Panc1 (cell line): ENCODE measurements at regions not wholly inside any gene's neighbourhood (a gene's known extent, or its start where the extent isn't known, plus 50 kb on each side); places are given as distances from the start of the nearest gene placed in this dataset.
"Not testable (repeated sequence)": the region's sequence is repeated elsewhere in the genome, so short reads cannot be mapped to it uniquely, and the experiment has no call there.

ENCODE experiments used
- ATAC-seq: fragments of 200-7000 bp; cut with Tn5 transposase; 2 replicates; pipeline ENCODE4 v1.9.1; 2020; ENCODE audit warnings: mild to moderate bottlenecking, moderate library complexity
- BruUV-seq: library from RNA; stranded (reverse); fragments of 400-500 nt; replicated peaks from 2 replicates; lab custom pipeline; 2021; lab: Mats Ljungman, UMichigan
- CTCF ChIA-PET: fragments of 300-600 bp; sonication (Branson Sonifier 250); formaldehyde crosslinking; loops from one replicate; lab custom pipeline; 2022; ENCODE audit warnings: antibody characterized with exemption; lab: Charles Lee
- POLR2A ChIA-PET: fragments of 300-600 bp; sonication (Branson Sonifier 250); formaldehyde crosslinking; loops from one replicate; lab custom pipeline; 2022; ENCODE audit warnings: antibody characterized with exemption; lab: Charles Lee
- DNase-seq: peaks from one replicate; pipeline ENCODE4 v3.0.0-alpha.2; 2010; ENCODE audit warnings: low read depth, low spot score
- H3K27ac ChIP-seq: 2 replicates; pipeline ENCODE4 v1.5.1; 2011; ENCODE audit warnings: mild to moderate bottlenecking, low read length, inconsistent platforms
- H3K27me3 ChIP-seq: fragments of 200-500 bp; sonication (Bioruptor generic); 2 replicates; pipeline ENCODE4 v1.6.0; 2014; ENCODE audit warnings: low read length, inconsistent platforms; ENCODE audit not compliant: control insufficient read depth, insufficient read depth
- H3K36me3 ChIP-seq: fragments of 200-500 bp; sonication (Bioruptor generic); 2 replicates; pipeline ENCODE4 v1.5.1; 2014; ENCODE audit warnings: inconsistent platforms, mild to moderate bottlenecking, low read length, moderate library complexity; ENCODE audit not compliant: control insufficient read depth, insufficient read depth
- H3K4me1 ChIP-seq: 2 replicates; pipeline ENCODE4 v1.5.1; 2011; ENCODE audit warnings: inconsistent platforms, mild to moderate bottlenecking, low read length, moderate library complexity; ENCODE audit not compliant: control insufficient read depth, insufficient read depth
- H3K4me3 ChIP-seq, 2 experiments: 2 replicates each; pipeline ENCODE4 v1.5.1; 2011 to 2012; ENCODE audit warnings: low read depth in 2 of 2, low read length in 2 of 2, mild to moderate bottlenecking in 2 of 2, inconsistent platforms in 1 of 2, moderate library complexity in 1 of 2
- H3K9me3 ChIP-seq: fragments of 200-500 bp; sonication (Bioruptor generic); 2 replicates; pipeline ENCODE4 v1.5.1; 2014; ENCODE audit warnings: low read depth, mild to moderate bottlenecking, inconsistent platforms, low read length, moderate library complexity; ENCODE audit not compliant: control insufficient read depth, insufficient read depth
- in situ Hi-C: cut with HindIII; loops from 2 replicates; pipeline ENCODE4 v1.10.0; 2016; ENCODE audit warnings: low sequenced_read_pairs, low pct_unique_long_range_greater_than_20kb
- intact Hi-C: fragments of 100-400 bp; cut with micrococcal nuclease; formaldehyde crosslinking; loops from one replicate; pipeline ENCODE4 v1.10.0; 2022; ENCODE audit not compliant: unreplicated experiment

- CTCF ChIA-PET, H3K36me3 ChIP-seq, H3K27ac ChIP-seq, H3K4me3 ChIP-seq, BruUV-seq, in situ Hi-C loops, intact Hi-C loops, ATAC-seq, POLR2A ChIA-PET, DNase-seq, H3K27me3 ChIP-seq, H3K4me1 ChIP-seq, H3K9me3 ChIP-seq: not testable (repeated sequence)
Measured at GRCh38 chr2:97315358-97315757, 202.4 kb downstream of the ANKRD36 start.

- H3K36me3 ChIP-seq, BruUV-seq, in situ Hi-C loops, DNase-seq, intact Hi-C loops, CTCF ChIA-PET, H3K4me1 ChIP-seq, POLR2A ChIA-PET, H3K9me3 ChIP-seq, ATAC-seq, H3K4me3 ChIP-seq, H3K27ac ChIP-seq, H3K27me3 ChIP-seq: not testable (repeated sequence)
Measured at GRCh38 chr2:97312426-97312825, 199.5 kb downstream of the ANKRD36 start.

DNA sequence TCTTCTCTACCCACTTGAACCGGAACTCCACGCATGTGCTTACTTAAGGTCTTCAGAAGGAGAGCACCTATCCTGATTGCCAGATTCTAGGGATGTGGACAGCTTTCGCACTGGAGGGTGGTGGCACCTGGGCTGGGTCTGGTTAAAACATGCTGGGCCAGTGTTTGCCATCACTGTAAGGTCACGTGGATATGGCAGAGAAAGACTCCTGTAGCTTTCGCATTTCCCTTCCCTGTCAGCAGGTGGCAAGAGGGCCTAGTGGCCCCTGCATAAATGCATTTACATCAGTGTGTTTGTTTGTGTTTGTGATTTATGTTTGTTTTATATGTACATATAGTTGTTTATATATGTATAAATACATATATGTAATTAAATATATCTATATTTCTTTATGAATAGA is 192.5 kb downstream of the ANKRD36 start:
- H3K9me3 ChIP-seq, H3K36me3 ChIP-seq, DNase-seq, H3K4me1 ChIP-seq, BruUV-seq, in situ Hi-C loops, ATAC-seq, intact Hi-C loops, POLR2A ChIA-PET, H3K27ac ChIP-seq, H3K27me3 ChIP-seq, H3K4me3 ChIP-seq, CTCF ChIA-PET: not testable (repeated sequence)

DNA sequence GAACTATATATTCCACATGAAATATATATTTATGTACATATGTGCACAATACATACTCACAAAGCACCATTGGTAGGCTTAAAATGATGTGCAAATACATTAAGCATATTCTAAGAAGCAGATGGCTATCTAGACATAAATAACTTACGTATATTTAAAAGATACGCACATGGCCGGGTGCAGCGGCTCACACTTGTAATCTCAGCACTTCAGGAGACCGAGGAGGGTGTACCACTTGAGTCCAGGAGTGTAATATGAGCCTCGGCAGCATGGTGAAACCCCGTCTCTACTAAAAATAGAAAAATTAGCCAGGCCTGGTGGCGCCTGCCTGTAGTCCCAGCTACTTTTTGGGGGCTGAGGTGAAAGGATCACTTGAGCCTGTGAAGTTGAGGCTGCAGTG is 189.9 kb downstream of the ANKRD36 start:
- not testable (repeated sequence) for DNase-seq, BruUV-seq

DNA sequence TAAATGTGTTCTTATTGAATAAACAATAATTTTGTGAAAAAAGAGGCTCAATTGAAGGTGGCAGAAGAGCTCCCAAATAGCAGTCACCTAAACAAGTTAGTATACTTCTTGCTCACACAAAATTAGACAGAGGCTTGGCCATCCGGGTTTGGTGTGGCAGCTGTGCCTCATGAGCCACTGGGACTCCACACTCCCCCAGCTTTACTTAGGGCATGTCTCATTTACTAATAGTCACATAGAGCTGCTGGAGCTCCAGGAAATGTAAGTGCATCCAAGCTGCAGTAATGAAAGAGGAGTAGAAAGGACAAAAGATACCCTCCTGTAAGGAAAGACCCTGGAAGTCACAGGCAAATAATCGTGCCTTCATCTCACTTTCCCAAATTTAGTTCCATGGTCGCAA is 188.8 kb downstream of the ANKRD36 start:
- intact Hi-C loops, BruUV-seq, H3K4me3 ChIP-seq, POLR2A ChIA-PET, DNase-seq, H3K27ac ChIP-seq, H3K36me3 ChIP-seq, CTCF ChIA-PET, in situ Hi-C loops, H3K27me3 ChIP-seq, H3K4me1 ChIP-seq, ATAC-seq, H3K9me3 ChIP-seq: not testable (repeated sequence)

More for the DNA sequence above, 189.9 kb downstream of the ANKRD36 start:
- intact Hi-C loops, in situ Hi-C loops, ATAC-seq, H3K4me1 ChIP-seq, H3K9me3 ChIP-seq, CTCF ChIA-PET, H3K36me3 ChIP-seq, H3K4me3 ChIP-seq, POLR2A ChIA-PET, H3K27me3 ChIP-seq, H3K27ac ChIP-seq: not testable (repeated sequence)
